Upper lobe of right lung (tissue), 1 donor: ENCODE measurements at regions not wholly inside any gene's neighbourhood (a gene's known extent, or its start where the extent isn't known, plus 50 kb on each side); places are given as distances from the start of the nearest gene placed in this dataset.

ENCODE experiments used
- ATAC-seq: fragments of 200-7000 bp; cut with Tn5 transposase; one replicate; pipeline ENCODE4 v1.9.1; 2020; ENCODE audit warnings: mild to moderate bottlenecking, moderate library complexity
- DNase-seq: peaks from one replicate; pipeline ENCODE4 v3.0.0-alpha.2; 2020
- H3K27ac ChIP-seq: fragments of 200-600 bp; one replicate; pipeline ENCODE4 v1.8.0; 2022
- H3K27me3 ChIP-seq: fragments of 200-600 bp; one replicate; pipeline ENCODE4 v1.8.0; 2022; ENCODE audit warnings: mild to moderate bottlenecking
- H3K36me3 ChIP-seq: fragments of 200-600 bp; one replicate; pipeline ENCODE4 v1.8.0; 2022
- H3K4me1 ChIP-seq: fragments of 200-600 bp; one replicate; pipeline ENCODE4 v1.8.0; 2022
- H3K4me3 ChIP-seq: fragments of 200-600 bp; one replicate; pipeline ENCODE4 v1.8.0; 2022; ENCODE audit warnings: mild to moderate bottlenecking
- H3K9me3 ChIP-seq: fragments of 200-600 bp; one replicate; pipeline ENCODE4 v1.8.0; 2022
- intact Hi-C: fragments of 100-400 bp; cut with DNase I; formaldehyde crosslinking; loops from one replicate; pipeline ENCODE4 v1.11.0; 2022
- TF ChIP-seq, protein P1 (sequence below): fragments of 200-600 bp; IDR thresholded peaks from one replicate; pipeline ENCODE4 v1.8.0; 2022; ENCODE audit warnings: antibody characterized with exemption
- donor health status: DM: no; HTN: yes; CAD: no; lungs with severe emphysema.

DNA sequence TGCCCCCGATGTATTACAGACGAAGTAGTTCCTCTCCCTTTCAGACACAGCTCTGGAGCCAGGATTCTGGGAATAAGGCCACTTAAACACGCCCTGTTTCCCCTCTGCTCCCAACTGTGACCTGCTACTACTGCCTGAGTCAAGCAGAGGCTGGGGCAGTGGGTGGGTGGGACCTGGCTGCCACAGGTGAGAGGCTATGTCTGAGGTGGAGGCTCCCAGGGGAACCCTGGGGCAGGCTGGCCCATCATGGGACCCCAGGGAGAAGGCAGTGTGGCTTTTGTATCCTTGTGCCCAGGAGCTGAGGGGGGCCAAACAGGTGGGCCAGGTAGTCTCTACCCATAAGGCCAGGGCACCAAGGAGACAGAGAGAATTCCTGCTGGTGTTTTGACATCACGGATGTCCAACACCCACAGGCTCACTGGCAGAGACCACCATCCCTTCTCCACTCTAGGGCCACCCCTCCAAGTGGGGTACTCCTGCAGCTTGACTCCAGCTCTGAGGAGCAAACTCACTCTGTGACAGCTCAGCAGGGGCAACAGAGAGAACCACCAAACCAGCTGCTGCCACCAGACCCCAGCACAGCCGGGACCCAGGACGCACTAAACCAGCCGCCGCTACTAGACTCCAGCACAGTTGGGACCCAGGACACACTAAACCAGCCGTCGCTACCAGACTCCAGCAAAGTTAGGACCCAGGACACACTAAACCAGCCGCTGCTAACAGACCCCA is 105.3 kb upstream of the SMURF2 start:
- DNase-seq: no peak

DNA sequence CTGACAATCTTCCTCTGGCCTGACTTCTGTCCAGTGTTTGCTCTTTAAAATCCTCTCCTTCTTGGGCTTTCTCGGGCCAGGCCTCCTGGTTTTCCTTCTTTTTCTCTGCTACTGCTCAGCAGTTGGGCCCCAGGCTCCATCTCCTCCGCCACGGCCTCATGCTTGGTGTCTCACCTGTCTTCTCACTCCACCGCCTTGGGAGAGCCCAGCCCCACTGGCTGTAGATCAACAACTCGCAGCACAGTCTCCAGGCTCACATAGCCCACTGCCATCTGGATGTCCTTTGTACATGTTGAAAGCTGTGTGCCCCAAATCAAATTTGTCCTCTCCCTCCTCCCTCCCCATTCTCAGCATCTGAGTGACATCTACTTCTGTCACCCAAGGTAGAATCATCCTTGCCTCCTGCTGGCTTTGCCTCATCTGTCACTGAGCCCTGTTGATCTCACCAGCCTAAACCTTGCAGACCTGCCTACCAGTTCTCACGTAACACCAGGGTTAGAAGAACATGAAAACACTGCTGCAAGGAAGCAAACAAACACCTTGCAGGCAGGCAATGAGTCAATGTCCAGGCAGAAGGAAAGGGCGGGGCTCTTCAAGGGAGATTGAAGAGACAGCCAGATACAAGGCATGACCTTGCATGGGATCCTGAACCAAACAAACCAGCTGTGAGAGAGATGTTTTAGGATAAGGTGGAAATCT is 103.2 kb upstream of the SMURF2 start:
- no peaks in the 10 kb centered on the region for H3K9me3 ChIP-seq
- no peaks in the 10 kb centered on the region for H3K4me1 ChIP-seq
- no peaks in the 10 kb centered on the region for H3K27me3 ChIP-seq
- intact Hi-C loops: no loop called here
- ATAC-seq (no peak), DNase-seq (no peak)
- TF ChIP-seq, protein P1, sequence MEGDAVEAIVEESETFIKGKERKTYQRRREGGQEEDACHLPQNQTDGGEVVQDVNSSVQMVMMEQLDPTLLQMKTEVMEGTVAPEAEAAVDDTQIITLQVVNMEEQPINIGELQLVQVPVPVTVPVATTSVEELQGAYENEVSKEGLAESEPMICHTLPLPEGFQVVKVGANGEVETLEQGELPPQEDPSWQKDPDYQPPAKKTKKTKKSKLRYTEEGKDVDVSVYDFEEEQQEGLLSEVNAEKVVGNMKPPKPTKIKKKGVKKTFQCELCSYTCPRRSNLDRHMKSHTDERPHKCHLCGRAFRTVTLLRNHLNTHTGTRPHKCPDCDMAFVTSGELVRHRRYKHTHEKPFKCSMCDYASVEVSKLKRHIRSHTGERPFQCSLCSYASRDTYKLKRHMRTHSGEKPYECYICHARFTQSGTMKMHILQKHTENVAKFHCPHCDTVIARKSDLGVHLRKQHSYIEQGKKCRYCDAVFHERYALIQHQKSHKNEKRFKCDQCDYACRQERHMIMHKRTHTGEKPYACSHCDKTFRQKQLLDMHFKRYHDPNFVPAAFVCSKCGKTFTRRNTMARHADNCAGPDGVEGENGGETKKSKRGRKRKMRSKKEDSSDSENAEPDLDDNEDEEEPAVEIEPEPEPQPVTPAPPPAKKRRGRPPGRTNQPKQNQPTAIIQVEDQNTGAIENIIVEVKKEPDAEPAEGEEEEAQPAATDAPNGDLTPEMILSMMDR: no peak
- H3K36me3 ChIP-seq: peaks cover 50% of the 10 kb centered on the region
- no peak overlapping the region for H3K27ac ChIP-seq
- H3K4me3 ChIP-seq: no peak overlapping the region

More for the DNA sequence above, 105.3 kb upstream of the SMURF2 start:
- ATAC-seq: peak; percentile 45
- Histone ChIP-seq H3K36me3 (peaks cover 41% of the 10 kb centered on the region), H3K4me3 (no peak overlapping the region), H3K27ac (no peak overlapping the region), H3K9me3 (no peaks in the 10 kb centered on the region), H3K4me1 (no peaks in the 10 kb centered on the region), H3K27me3 (no peaks in the 10 kb centered on the region)
- intact Hi-C loops: no loop called here
- TF ChIP-seq, protein P1: no peak

DNA sequence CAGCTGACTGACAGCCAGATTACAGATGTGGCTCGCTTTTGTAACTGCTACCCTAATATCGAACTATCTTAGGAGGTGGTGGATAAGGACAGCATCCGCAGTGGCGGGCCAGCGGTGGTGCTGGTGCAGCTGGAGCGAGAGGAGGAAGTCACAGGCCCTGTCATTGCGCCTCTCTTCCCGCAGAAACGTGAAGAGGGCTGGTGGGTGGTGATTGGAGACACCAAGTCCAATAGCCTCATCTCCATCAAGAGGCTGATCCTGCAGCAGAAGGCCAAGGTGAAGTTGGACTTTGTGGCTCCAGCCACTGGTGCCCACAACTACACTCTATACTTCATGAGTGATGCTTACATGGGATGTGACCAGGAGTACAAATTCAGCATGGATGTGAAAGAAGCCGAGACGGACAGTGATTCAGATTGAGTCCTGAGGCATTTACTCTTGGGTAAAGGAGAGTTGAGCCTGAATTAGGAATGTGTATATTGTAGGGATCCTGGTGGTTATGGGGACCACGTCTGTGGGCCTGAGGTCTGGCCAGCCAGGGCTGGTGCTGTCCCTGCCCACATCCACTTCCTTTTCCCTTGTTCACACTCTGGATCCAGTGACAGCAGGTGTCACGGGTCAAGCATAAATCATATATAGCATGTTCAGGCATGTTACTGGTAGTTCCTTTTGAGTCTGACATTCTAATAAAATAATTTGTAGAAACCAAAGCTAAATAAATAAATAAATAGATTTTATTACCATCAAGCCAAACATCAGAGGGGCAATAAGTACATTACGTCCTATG is 89.0 kb upstream of the SMURF2 start:
- no peaks in the 10 kb centered on the region for H3K27me3 ChIP-seq
- intact Hi-C loops: no loop called here
- TF ChIP-seq, protein P1: no peak
- ATAC-seq: no peak
- H3K9me3 ChIP-seq: no peaks in the 10 kb centered on the region
- no peak for DNase-seq
- no peak overlapping the region for H3K4me3 ChIP-seq
- no peak overlapping the region for H3K27ac ChIP-seq
- no peaks in the 10 kb centered on the region for H3K4me1 ChIP-seq
- peaks cover 70% of the 10 kb centered on the region for H3K36me3 ChIP-seq

DNA sequence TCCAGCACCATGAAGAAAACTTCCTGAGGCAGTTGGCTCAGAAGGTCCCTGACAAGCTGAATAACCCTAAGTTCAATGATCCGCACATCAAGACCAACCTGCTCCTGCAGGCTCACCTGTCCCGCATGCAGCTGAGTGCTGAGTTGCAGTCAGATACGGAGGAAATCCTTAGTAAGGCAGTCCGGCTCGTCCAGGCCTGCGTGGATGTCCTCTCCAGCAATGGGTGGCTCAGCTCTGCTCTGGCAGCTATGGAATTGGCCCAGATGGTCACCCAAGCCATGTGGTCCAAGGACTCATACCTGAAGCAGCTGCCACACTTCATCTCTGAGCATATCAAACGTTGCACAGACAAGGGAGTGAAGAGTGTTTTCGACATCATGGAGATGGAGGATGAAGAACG is 88.4 kb upstream of the SMURF2 start:
- TF ChIP-seq, protein P1: no peak
- H3K27ac ChIP-seq: no peak overlapping the region
- DNase-seq (no peak), ATAC-seq (peak; percentile 19)
- H3K9me3 ChIP-seq: no peaks in the 10 kb centered on the region
- H3K4me3 ChIP-seq: no peak overlapping the region
- H3K27me3 ChIP-seq: no peaks in the 10 kb centered on the region
- no peaks in the 10 kb centered on the region for H3K4me1 ChIP-seq
- H3K36me3 ChIP-seq: peaks cover 64% of the 10 kb centered on the region
- intact Hi-C loops: no loop called here

DNA sequence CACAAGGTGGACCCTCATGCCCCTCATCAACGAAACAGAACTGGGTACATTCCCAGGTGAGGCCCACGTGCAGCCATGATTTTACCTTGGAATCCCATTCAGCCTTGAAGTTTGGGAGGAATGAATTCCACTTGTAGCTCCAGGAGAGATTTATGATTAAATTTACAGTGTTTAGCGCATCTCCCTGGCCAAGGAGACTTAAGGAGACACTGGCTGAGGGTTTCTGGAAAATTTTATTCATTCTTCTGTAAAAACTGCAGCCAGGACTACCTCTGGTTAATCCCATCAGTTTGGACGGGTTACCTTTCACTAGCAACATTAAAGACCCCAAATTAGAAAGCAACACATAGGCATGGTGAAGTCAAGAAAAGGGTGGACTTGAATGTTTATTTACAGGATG is 87.2 kb upstream of the SMURF2 start:
- TF ChIP-seq, protein P1: no peak
- intact Hi-C loops: no loop called here
- H3K4me3 ChIP-seq: no peak overlapping the region
- no peak overlapping the region for H3K27ac ChIP-seq
- ATAC-seq (no peak), DNase-seq (no peak)
- H3K27me3 ChIP-seq: no peaks in the 10 kb centered on the region
- H3K4me1 ChIP-seq: no peaks in the 10 kb centered on the region
- peaks cover 52% of the 10 kb centered on the region for H3K36me3 ChIP-seq
- no peaks in the 10 kb centered on the region for H3K9me3 ChIP-seq
